PFSK-1 (cell line): ENCODE measurements at regions not wholly inside any gene's neighbourhood (a gene's known extent, or its start where the extent isn't known, plus 50 kb on each side); places are given as distances from the start of the nearest gene placed in this dataset.

ENCODE experiments used
- FOXP2 ChIP-seq: optimal IDR thresholded peaks from 2 replicates; pipeline ENCODE3; 2011; ENCODE audit warnings: borderline replicate concordance, control low read depth, inconsistent platforms; ENCODE audit not compliant: insufficient read depth; ENCODE audit errors: extremely low read length, extremely low read depth
- POLR2AphosphoS5 ChIP-seq: IDR thresholded peaks from 2 replicates; pipeline ENCODE4 v1.6.1; 2012; ENCODE audit warnings: low read depth, mild to moderate bottlenecking, control low read depth, low read length, moderate library complexity
- SIN3A ChIP-seq: IDR thresholded peaks from 2 replicates; pipeline ENCODE4 v1.6.1; 2012; ENCODE audit warnings: mild to moderate bottlenecking, low read length, moderate library complexity, borderline replicate concordance; ENCODE audit not compliant: insufficient read depth
- TAF1 ChIP-seq: IDR thresholded peaks from 2 replicates; pipeline ENCODE4 v1.6.1; 2012; ENCODE audit warnings: low read length, control low read depth, borderline replicate concordance; ENCODE audit not compliant: insufficient read depth
- TF ChIP-seq, protein P1 (sequence below), 2 experiments: IDR thresholded peaks; 2 replicates each; pipeline versions ENCODE4 v1.6.1 to v1.8.0; 2011 to 2012; ENCODE audit warnings: low read depth in 2 of 2, low read length in 2 of 2, control low read depth in 1 of 2, inconsistent platforms in 1 of 2, mild to moderate bottlenecking in 1 of 2, moderate library complexity in 1 of 2; ENCODE audit not compliant: insufficient read depth in 1 of 2

DNA sequence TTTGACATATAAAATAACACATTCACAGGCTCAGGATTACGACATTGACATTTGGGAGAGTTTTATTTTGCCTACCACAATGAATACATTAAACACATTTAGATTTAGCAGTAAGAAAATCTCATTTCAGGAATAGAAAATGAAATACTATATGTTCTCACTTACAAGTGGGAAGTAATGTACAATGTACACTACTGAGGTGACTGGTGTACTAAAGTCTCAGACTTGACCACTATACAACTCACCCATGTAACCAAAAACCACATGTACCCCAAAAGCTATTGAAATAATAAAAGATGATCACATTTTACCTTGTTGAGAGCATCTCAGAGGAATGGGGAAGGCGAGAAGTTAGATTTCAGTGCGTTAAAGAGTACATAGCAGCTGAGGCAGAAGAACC is 1202.4 kb upstream of the SEMA6A start:
- TF ChIP-seq, protein P1, sequence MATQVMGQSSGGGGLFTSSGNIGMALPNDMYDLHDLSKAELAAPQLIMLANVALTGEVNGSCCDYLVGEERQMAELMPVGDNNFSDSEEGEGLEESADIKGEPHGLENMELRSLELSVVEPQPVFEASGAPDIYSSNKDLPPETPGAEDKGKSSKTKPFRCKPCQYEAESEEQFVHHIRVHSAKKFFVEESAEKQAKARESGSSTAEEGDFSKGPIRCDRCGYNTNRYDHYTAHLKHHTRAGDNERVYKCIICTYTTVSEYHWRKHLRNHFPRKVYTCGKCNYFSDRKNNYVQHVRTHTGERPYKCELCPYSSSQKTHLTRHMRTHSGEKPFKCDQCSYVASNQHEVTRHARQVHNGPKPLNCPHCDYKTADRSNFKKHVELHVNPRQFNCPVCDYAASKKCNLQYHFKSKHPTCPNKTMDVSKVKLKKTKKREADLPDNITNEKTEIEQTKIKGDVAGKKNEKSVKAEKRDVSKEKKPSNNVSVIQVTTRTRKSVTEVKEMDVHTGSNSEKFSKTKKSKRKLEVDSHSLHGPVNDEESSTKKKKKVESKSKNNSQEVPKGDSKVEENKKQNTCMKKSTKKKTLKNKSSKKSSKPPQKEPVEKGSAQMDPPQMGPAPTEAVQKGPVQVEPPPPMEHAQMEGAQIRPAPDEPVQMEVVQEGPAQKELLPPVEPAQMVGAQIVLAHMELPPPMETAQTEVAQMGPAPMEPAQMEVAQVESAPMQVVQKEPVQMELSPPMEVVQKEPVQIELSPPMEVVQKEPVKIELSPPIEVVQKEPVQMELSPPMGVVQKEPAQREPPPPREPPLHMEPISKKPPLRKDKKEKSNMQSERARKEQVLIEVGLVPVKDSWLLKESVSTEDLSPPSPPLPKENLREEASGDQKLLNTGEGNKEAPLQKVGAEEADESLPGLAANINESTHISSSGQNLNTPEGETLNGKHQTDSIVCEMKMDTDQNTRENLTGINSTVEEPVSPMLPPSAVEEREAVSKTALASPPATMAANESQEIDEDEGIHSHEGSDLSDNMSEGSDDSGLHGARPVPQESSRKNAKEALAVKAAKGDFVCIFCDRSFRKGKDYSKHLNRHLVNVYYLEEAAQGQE (IDR thresholded peaks at IDR 0.05; ENCODE audit: insufficient read depth in 1 of 2, low read depth in 2 of 2, low read length in 2 of 2) = no peak

GRCh38 chr5:117769877-117770276 is 1195.3 kb upstream of the SEMA6A start:
- TF ChIP-seq TAF1 (no peak), POLR2AphosphoS5 (no peak), FOXP2 (no peak), SIN3A (no peak)
- TF ChIP-seq, protein P1 (IDR thresholded peaks at IDR 0.05; ENCODE audit: insufficient read depth in 1 of 2, low read depth in 2 of 2, low read length in 2 of 2) = no peak

GRCh38 chr5:117763271-117763670 is 1188.6 kb upstream of the SEMA6A start:
- TF ChIP-seq, protein P1 (IDR thresholded peaks at IDR 0.05; ENCODE audit: insufficient read depth in 1 of 2, low read depth in 2 of 2, low read length in 2 of 2) = no peak
- TF ChIP-seq TAF1 = no peak
- no peak for TF ChIP-seq POLR2AphosphoS5
- no peak for TF ChIP-seq FOXP2
- TF ChIP-seq SIN3A = no peak

GRCh38 chr5:117761186-117761585 is 1186.6 kb upstream of the SEMA6A start:
- TF ChIP-seq POLR2AphosphoS5 = no peak
- no peak for TF ChIP-seq FOXP2
- no peak for TF ChIP-seq SIN3A
- TF ChIP-seq, protein P1 (IDR thresholded peaks at IDR 0.05; ENCODE audit: insufficient read depth in 1 of 2, low read depth in 2 of 2, low read length in 2 of 2) = no peak
- TF ChIP-seq TAF1 = no peak

DNA sequence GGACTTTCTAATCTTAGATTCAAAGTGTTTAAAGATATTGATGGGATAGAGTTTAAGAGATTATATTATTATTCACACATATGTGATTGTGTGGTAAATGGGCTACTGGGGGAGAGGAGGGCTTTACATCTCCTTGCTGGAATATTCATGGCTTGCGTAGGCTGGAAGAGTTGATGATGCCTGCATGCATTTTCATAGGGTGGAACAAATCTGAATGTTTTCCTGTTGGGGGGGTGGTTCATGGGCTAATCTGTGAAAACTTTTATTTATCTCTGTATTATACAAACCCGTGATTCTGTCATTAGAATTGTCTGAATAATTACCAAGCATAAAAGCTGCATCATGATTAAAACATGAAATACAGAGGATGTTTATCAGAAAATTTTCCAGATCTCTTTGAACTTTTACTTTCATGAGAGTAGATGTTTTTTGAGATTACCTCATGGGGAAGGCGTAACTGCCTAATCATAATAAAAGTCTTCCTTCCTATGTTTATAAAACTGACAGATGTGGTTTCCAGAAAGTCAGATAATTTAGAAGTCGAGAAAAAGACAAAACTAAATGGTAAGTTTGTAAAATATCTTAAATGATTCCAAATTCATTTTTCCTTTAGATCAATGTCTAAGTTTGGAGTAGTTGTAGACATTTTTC is 1185.4 kb upstream of the SEMA6A start:
- TF ChIP-seq, protein P1 (IDR thresholded peaks at IDR 0.05; ENCODE audit: insufficient read depth in 1 of 2, low read depth in 2 of 2, low read length in 2 of 2) = no peak
- TF ChIP-seq FOXP2 (no peak), TAF1 (no peak), SIN3A (no peak), POLR2AphosphoS5 (no peak)
